Right lobe of liver (tissue), 6 donors: ENCODE measurements at regions not wholly inside any gene's neighbourhood (a gene's known extent, or its start where the extent isn't known, plus 50 kb on each side); places are given as distances from the start of the nearest gene placed in this dataset.

Experiments
- ATAC-seq, 4 donors: fragments of 200-7000 bp; cut with Tn5 transposase; one replicate each; pipeline ENCODE4 v1.9.1; 2020; ENCODE audit warnings: mild to moderate bottlenecking in 4 of 4, moderate library complexity in 4 of 4
- DNase-seq, 3 donors: peaks; one replicate each; pipeline ENCODE4 v3.0.0-alpha.2; 2020
- H3K27ac ChIP-seq, 3 donors: fragments of 200-600 bp; one replicate each; pipeline ENCODE4 v1.8.0; 2022
- H3K27me3 ChIP-seq, 2 donors: fragments of 200-600 bp; one replicate each; pipeline ENCODE4 v1.8.0; 2022
- H3K36me3 ChIP-seq, 4 donors: fragments of 200-600 bp; sonication (generic) in 1 of 4; one replicate each; pipeline versions ENCODE4 v1.5.1 to v1.8.0; 2017 to 2022; ENCODE audit warnings: control low read depth in 1 of 4
- H3K4me1 ChIP-seq, 4 donors: fragments of 200-600 bp; sonication (generic) in 1 of 4; one replicate each; pipeline versions ENCODE4 v1.5.1 to v1.8.0; 2017 to 2022; ENCODE audit warnings: control low read depth in 1 of 4
- H3K4me3 ChIP-seq, 3 donors: fragments of 200-600 bp; one replicate each; pipeline ENCODE4 v1.8.0; 2022
- H3K9me3 ChIP-seq, 4 donors: fragments of 200-600 bp; sonication (generic) in 1 of 4; one replicate each; pipeline versions ENCODE4 v1.5.1 to v1.8.0; 2017 to 2022; ENCODE audit warnings: control low read depth in 1 of 4
- POLR2A ChIP-seq: fragments of 450-650 bp; IDR thresholded peaks from one replicate; pipeline ENCODE4 v1.6.1; 2017; ENCODE audit warnings: antibody characterized with exemption, mild to moderate bottlenecking
- WGBS: methylation state at CpG from one replicate; pipeline ENCODE4 v1.1.6; 2018; ENCODE audit warnings: low coverage, low lambda C conversion rate; ENCODE audit not compliant: insufficient coverage; ENCODE audit errors: missing lambda C conversion rate; 5-methylcytosine and 5-hydroxymethylcytosine counted together
- intact Hi-C, 2 donors: fragments of 100-400 bp; cut with DNase I; formaldehyde crosslinking; loops; one replicate each; pipeline versions ENCODE4 v1.11.2 to v1.14.1; 2022
- TF ChIP-seq, protein P1 (sequence below), 4 donors: fragments of 200-600 bp in 3 of 4; fragments of 450-650 bp in 1 of 4; IDR thresholded peaks; one replicate each; pipeline versions ENCODE4 v1.5.1 to v1.8.0; 2016 to 2022; ENCODE audit warnings: antibody characterized with exemption in 4 of 4, mild to moderate bottlenecking in 2 of 4
- donor health status: DM: no; HTN: yes; CAD: no.
- donor health status: DM: no; HTN: no; CAD: no.
- donor health status: DM: no; HTN: no; CAD: no.
- donor health status: DM: no; HTN: yes; CAD: no.
- donor health status: DM: no; HTN: yes; CAD: no.

GRCh38 chr12:27191531-27191930, 52.6 kb upstream of the STK38L start:
- no peaks in the 10 kb centered on the region for H3K27me3 ChIP-seq
- H3K27ac ChIP-seq: peak overlapping the region in 2 of 3 donors; percentile 76 to 82
- peak in 1 of 4 donors; percentile 9 for ATAC-seq
- no peak for DNase-seq
- no peak overlapping the region for H3K4me3 ChIP-seq
- 75% methylated on average over 2 of the region's 2 CpGs for WGBS
- no peak for TF ChIP-seq POLR2A
- TF ChIP-seq, protein P1, sequence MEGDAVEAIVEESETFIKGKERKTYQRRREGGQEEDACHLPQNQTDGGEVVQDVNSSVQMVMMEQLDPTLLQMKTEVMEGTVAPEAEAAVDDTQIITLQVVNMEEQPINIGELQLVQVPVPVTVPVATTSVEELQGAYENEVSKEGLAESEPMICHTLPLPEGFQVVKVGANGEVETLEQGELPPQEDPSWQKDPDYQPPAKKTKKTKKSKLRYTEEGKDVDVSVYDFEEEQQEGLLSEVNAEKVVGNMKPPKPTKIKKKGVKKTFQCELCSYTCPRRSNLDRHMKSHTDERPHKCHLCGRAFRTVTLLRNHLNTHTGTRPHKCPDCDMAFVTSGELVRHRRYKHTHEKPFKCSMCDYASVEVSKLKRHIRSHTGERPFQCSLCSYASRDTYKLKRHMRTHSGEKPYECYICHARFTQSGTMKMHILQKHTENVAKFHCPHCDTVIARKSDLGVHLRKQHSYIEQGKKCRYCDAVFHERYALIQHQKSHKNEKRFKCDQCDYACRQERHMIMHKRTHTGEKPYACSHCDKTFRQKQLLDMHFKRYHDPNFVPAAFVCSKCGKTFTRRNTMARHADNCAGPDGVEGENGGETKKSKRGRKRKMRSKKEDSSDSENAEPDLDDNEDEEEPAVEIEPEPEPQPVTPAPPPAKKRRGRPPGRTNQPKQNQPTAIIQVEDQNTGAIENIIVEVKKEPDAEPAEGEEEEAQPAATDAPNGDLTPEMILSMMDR (IDR thresholded peaks at IDR 0.05): no peak
- no peaks in the 10 kb centered on the region for H3K36me3 ChIP-seq
- no peaks in the 10 kb centered on the region for H3K9me3 ChIP-seq
- intact Hi-C loops: no loop called here
- peaks cover 0 to 38% (median 16%) of the 10 kb centered on the region in 4 donors for H3K4me1 ChIP-seq

DNA sequence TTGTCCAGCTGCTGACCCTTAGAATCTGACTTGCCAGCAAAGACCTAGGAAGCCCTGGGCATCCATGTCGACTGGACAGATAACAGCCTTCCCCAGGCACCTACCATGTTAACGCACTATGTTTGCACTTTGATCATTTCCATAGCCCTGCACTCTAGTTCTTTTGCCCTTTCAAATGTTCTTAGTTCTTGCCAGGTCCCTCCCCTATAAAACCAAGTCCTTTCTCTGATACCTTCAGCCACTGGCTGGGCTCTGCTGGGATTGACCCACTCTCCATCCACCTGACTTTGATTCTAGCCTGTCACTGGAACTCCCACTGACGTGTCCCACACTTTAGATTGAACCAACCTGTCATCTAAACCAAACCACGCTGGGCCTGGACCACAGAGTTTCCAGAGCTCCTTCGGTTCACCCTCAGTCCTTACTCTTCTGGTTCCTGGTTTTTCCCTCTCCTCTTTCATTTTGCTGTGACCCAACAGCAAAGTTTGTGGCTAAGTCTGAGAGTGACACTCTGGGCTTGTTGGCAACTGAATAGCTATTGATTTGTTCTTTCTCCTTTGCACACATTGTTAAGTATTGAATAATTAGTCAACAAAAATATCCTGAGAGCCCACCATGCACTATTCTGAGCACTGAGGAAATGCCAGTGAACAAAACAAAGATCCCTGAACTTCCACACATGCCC, 51.8 kb upstream of the STK38L start:
- Histone ChIP-seq H3K27me3 (no peaks in the 10 kb centered on the region), H3K4me3 (no peak overlapping the region), H3K4me1 (peaks cover 0 to 38% (median 16%) of the 10 kb centered on the region in 4 donors), H3K9me3 (no peaks in the 10 kb centered on the region), H3K27ac (peak overlapping the region; percentile 73 to 82 (median 76)), H3K36me3 (no peaks in the 10 kb centered on the region)
- intact Hi-C loops: no loop called here
- TF ChIP-seq, protein P1 (IDR thresholded peaks at IDR 0.05): no peak
- TF ChIP-seq POLR2A: no peak
- ATAC-seq (peak; percentile 21 to 74 (median 46)), DNase-seq (no peak)
- WGBS: 35% methylated on average over 5 of the region's 5 CpGs

DNA sequence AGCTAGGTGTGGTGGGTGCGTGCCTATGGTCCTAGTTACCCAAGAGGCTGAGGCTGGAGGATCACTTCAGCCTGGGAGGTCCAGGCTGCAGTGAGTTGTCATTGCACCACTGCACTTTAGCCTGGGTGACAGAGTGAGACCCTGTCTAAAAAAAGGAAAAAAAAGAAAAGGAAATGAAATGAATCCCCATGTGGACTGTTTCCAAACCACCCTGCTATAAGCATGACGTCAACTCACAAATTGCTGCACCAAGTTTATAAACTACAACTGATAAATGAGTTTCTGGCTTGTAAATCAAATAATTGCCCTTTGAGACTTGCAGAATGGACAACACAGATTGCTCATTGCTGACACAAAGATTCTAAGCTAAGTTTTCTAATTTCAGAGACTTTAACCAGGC, 51.0 kb upstream of the STK38L start:
- peak; percentile 56 to 68 (median 65) for ATAC-seq

GRCh38 chr12:27193854-27194544, 50.1 kb upstream of the STK38L start:
- Histone ChIP-seq H3K27ac (peak overlapping the region; percentile 73 to 82 (median 76)), H3K4me1 (peaks cover 0 to 38% (median 16%) of the 10 kb centered on the region in 4 donors), H3K4me3 (no peak overlapping the region), H3K9me3 (no peaks in the 10 kb centered on the region), H3K27me3 (no peaks in the 10 kb centered on the region), H3K36me3 (no peaks in the 10 kb centered on the region)
- WGBS: 75% methylated on average over 1 of the region's 2 CpGs
- ATAC-seq (peak; percentile 30 to 72 (median 67)), DNase-seq (peak; percentile 56 to 66 (median 58))
- intact Hi-C loops: no loop called here
- TF ChIP-seq POLR2A: no peak

More for the DNA sequence above, 51.0 kb upstream of the STK38L start:
- no peaks in the 10 kb centered on the region for H3K27me3 ChIP-seq
- no peak overlapping the region for H3K4me3 ChIP-seq
- peaks cover 0 to 38% (median 16%) of the 10 kb centered on the region in 4 donors for H3K4me1 ChIP-seq
- DNase-seq: peak in 1 of 3 donors; percentile 51
- intact Hi-C loops: no loop called here
- H3K36me3 ChIP-seq: no peaks in the 10 kb centered on the region
- peak overlapping the region; percentile 73 to 82 (median 76) for H3K27ac ChIP-seq
- H3K9me3 ChIP-seq: no peaks in the 10 kb centered on the region
- WGBS: 16% methylated on average over 2 of the region's 2 CpGs
- TF ChIP-seq POLR2A: no peak
- TF ChIP-seq, protein P1 (IDR thresholded peaks at IDR 0.05): no peak
